ENCODE measurements at regions not wholly inside any gene's neighbourhood (a gene's known extent, or its start where the extent isn't known, plus 50 kb on each side); places are given as distances from the start of the nearest gene placed in this dataset.

GRCh38 chr3:193783166-193783896, 190.3 kb downstream of the OPA1 start:
- H4K20me1 ChIP-seq (ENCODE audit: insufficient read depth) = no peaks in the 10 kb centered on the region
- TF ChIP-seq FOSL1 (IDR thresholded peaks at IDR 0.05; ENCODE audit: low read depth) = no peak
- TF ChIP-seq REST (IDR thresholded peaks at IDR 0.05; ENCODE audit: low read depth) = no peak
- no peak for TF ChIP-seq JUND (IDR thresholded peaks at IDR 0.05)
- no peak for TF ChIP-seq POLR2A (IDR thresholded peaks at IDR 0.05; ENCODE audit: borderline replicate concordance, extremely low read depth, insufficient read depth, insufficient read length)
- no peak for TF ChIP-seq CBX3 (IDR thresholded peaks at IDR 0.05; ENCODE audit: low read depth)
- no peak for TF ChIP-seq YY1 (IDR thresholded peaks at IDR 0.05; ENCODE audit: extremely low read depth, insufficient replicate concordance, low read depth, low read length)
- H3K4me2 ChIP-seq (ENCODE audit: low read length) = peak overlapping the region; percentile 77
- DNase-seq (ENCODE audit: low read depth, low spot score) = no peak
- peaks cover 28 to 49% of the 10 kb centered on the region in 2 experiments for H3K4me1 ChIP-seq (ENCODE audit: control insufficient read depth in 1 of 2, insufficient read depth in 2 of 2, low read length in 2 of 2)
- no peak overlapping the region for H3K4me3 ChIP-seq (replicated peaks in 1 of 2; ENCODE audit: low read depth in 1 of 2, low read length in 2 of 2)
- H2AFZ ChIP-seq (ENCODE audit: low read depth, low read length, poor library complexity, severe bottlenecking) = no peak overlapping the region
- no peaks in the 10 kb centered on the region for H3K9me3 ChIP-seq (ENCODE audit: control insufficient read depth in 1 of 2, insufficient read depth in 1 of 2, low read depth in 1 of 2, low read length in 2 of 2)
- ChIA-PET CTCF (interaction anchor here (2.8 to 8.7 kb wide), 3 partner anchors 354 to 540 kb away, joined by 21 to 145 read pairs (median 46); partner anchors contain the start of gene HES1), POLR2A (interaction anchor here (2.2 kb wide), 1 partner anchor 353 kb away, joined by 10 read pairs; the partner anchor contains the start of gene HES1), RAD21 (ENCODE audit: low non-redundant PET in 1 of 2, low total read pairs in 2 of 2, uncharacterized antibody in 2 of 2, unreplicated experiment in 2 of 2) (interaction anchor here in 1 of 2 experiments (3.4 kb wide), 1 partner anchor 533 kb away, joined by 13 read pairs; no protein-coding TSS in a partner anchor)
- peaks cover 24% of the 10 kb centered on the region; the same call in 1 of the 2 replicates for H3K27me3 ChIP-seq (ENCODE audit: insufficient read depth, low read length)
- peak overlapping the region; percentile 47 for H3K9ac ChIP-seq (ENCODE audit: low read length)
- H3K79me2 ChIP-seq (ENCODE audit: insufficient read depth, low read length) = no peaks in the 10 kb centered on the region
- no peak for ATAC-seq
- intact Hi-C loops (cut with micrococcal nuclease) = no loop called here
- H3K9me2 ChIP-seq (ENCODE audit: insufficient read depth) = no peaks in the 10 kb centered on the region
- no TSS peak for BruUV-seq (replicated peaks)
- H3K36me3 ChIP-seq (ENCODE audit: control insufficient read depth in 1 of 2, insufficient read depth in 2 of 2, low read length in 2 of 2) = no peaks in the 10 kb centered on the region
- no peak overlapping the region for H3K27ac ChIP-seq (ENCODE audit: low read depth, low read length)
